HCT116 (cell line): ENCODE measurements at regions not wholly inside any gene's neighbourhood (a gene's known extent, or its start where the extent isn't known, plus 50 kb on each side); places are given as distances from the start of the nearest gene placed in this dataset.

Experiments
- ATAC-seq: fragments of 200-7000 bp; cut with Tn5 transposase; 2 replicates; pipeline ENCODE4 v1.9.1; 2020; ENCODE audit warnings: mild to moderate bottlenecking, moderate library complexity
- BruUV-seq: library from RNA; stranded (reverse); fragments of 400-500 nt; replicated peaks from 2 replicates; lab custom pipeline; 2021; lab: Mats Ljungman, UMichigan
- CTCF ChIA-PET: fragments of 300-600 bp; sonication (Branson Sonifier 250); formaldehyde crosslinking; loops from one replicate; lab custom pipeline; 2021; ENCODE audit warnings: antibody characterized with exemption; lab: Charles Lee
- POLR2A ChIA-PET: fragments of 300-600, 350-600 bp; sonication (Branson Sonifier 250); formaldehyde crosslinking; loops from one replicate; lab custom pipeline; 2021; ENCODE audit warnings: antibody characterized with exemption; lab: Charles Lee
- RAD21 ChIA-PET, 2 experiments: fragments of 300-600 bp; sonication (Branson Sonifier 250); formaldehyde crosslinking; loops; one replicate each; lab custom pipeline; 2023; ENCODE audit warnings: low total read pairs in 2 of 2; ENCODE audit not compliant: uncharacterized antibody in 2 of 2, unreplicated experiment in 2 of 2, low non-redundant PET in 1 of 2; lab: Charles Lee
- DNase-seq: peaks from one replicate; pipeline ENCODE4 v3.0.0-alpha.2; 2010; ENCODE audit warnings: low read depth, low spot score
- H2AFZ ChIP-seq: fragments of 200-600 bp; shearing (Covaris generic), sonication (generic); 2 replicates; pipeline ENCODE4 v1.6.1; 2017; ENCODE audit warnings: low read depth, mixed run types, mixed read lengths, antibody characterized with exemption, low read length; ENCODE audit not compliant: poor library complexity, severe bottlenecking
- H3K27ac ChIP-seq: 2 replicates; pipeline ENCODE4 v1.5.1; 2012; ENCODE audit warnings: low read depth, low read length
- H3K27me3 ChIP-seq: fragments of 200-600 bp; sonication (generic); 2 replicates; pipeline ENCODE4 v1.6.1; 2016; ENCODE audit warnings: mixed run types, low read length, mixed read lengths; ENCODE audit not compliant: insufficient read depth
- H3K36me3 ChIP-seq, 2 experiments: fragments of 200-500 bp in 1 of 2; fragments of 200-600 bp in 1 of 2; sonication (Bioruptor generic) in 1 of 2; sonication (generic) in 1 of 2; 2 replicates each; pipeline versions ENCODE4 v1.5.1 to v1.6.1; 2014 to 2016; ENCODE audit warnings: low read length in 2 of 2, inconsistent platforms in 1 of 2, mixed read lengths in 1 of 2, mixed run types in 1 of 2; ENCODE audit not compliant: insufficient read depth in 2 of 2, control insufficient read depth in 1 of 2
- H3K4me1 ChIP-seq, 2 experiments: fragments of 200-600 bp in 1 of 2; sonication (generic) in 1 of 2; 2 replicates each; pipeline versions ENCODE4 v1.5.1 to v1.6.1; 2012 to 2017; ENCODE audit warnings: low read length in 2 of 2, inconsistent platforms in 1 of 2, mild to moderate bottlenecking in 1 of 2, mixed read lengths in 1 of 2, mixed run types in 1 of 2, moderate library complexity in 1 of 2; ENCODE audit not compliant: insufficient read depth in 2 of 2, control insufficient read depth in 1 of 2
- H3K4me2 ChIP-seq: fragments of 200-600 bp; sonication (generic); 2 replicates; pipeline ENCODE4 v1.6.1; 2017; ENCODE audit warnings: mixed run types, low read length, mixed read lengths
- H3K4me3 ChIP-seq, 2 experiments: fragments of 200-600 bp in 1 of 2; sonication (generic) in 1 of 2; replicated peaks in 1 of 2; 2 replicates each; pipeline ENCODE4 v1.5.1; 2011 to 2016; ENCODE audit warnings: low read length in 2 of 2, control low read depth in 1 of 2, low read depth in 1 of 2, mild to moderate bottlenecking in 1 of 2, mixed read lengths in 1 of 2, mixed run types in 1 of 2
- H3K79me2 ChIP-seq: fragments of 200-600 bp; sonication (generic); 2 replicates; pipeline ENCODE4 v1.6.1; 2017; ENCODE audit warnings: mild to moderate bottlenecking, mixed run types, low read length, moderate library complexity, mixed read lengths; ENCODE audit not compliant: insufficient read depth
- H3K9ac ChIP-seq: fragments of 200-600 bp; sonication (generic); 2 replicates; pipeline ENCODE4 v1.6.1; 2016; ENCODE audit warnings: low read length, mixed read lengths
- H3K9me2 ChIP-seq: fragments of 200-600 bp; sonication (generic), shearing (Covaris generic); 2 replicates; pipeline ENCODE4 v1.6.1; 2017; ENCODE audit warnings: mixed run types, mild to moderate bottlenecking, moderate library complexity; ENCODE audit not compliant: insufficient read depth
- H3K9me3 ChIP-seq, 2 experiments: fragments of 200-500 bp in 1 of 2; fragments of 200-600 bp in 1 of 2; sonication (Bioruptor generic) in 1 of 2; sonication (generic) in 1 of 2; 2 replicates each; pipeline ENCODE4 v1.6.1; 2014 to 2017; ENCODE audit warnings: low read length in 2 of 2, mixed read lengths in 2 of 2, inconsistent platforms in 1 of 2, low read depth in 1 of 2, mild to moderate bottlenecking in 1 of 2, mixed run types in 1 of 2, moderate library complexity in 1 of 2; ENCODE audit not compliant: control insufficient read depth in 1 of 2, insufficient read depth in 1 of 2
- H4K20me1 ChIP-seq: fragments of 200-600 bp; sonication (generic), shearing (Covaris generic); 2 replicates; pipeline ENCODE4 v1.6.1; 2017; ENCODE audit warnings: mixed run types, mild to moderate bottlenecking, moderate library complexity; ENCODE audit not compliant: insufficient read depth
- ATF3 ChIP-seq: IDR thresholded peaks from 2 replicates; pipeline ENCODE4 v1.6.1; 2012
- CBX3 ChIP-seq: IDR thresholded peaks from 2 replicates; pipeline ENCODE4 v1.6.1; 2012; ENCODE audit warnings: low read depth
- CEBPB ChIP-seq: IDR thresholded peaks from 2 replicates; pipeline ENCODE4 v1.6.1; 2012; ENCODE audit warnings: low read depth
- CTCF ChIP-seq, 3 experiments: fragments of 200-600 bp in 1 of 3; sonication (generic) in 1 of 3; IDR thresholded peaks in 2 of 3; conservative IDR thresholded peaks in 1 of 3; 2 replicates each; pipeline ENCODE4 v1.5.1; 2012 to 2017; ENCODE audit warnings: low read depth in 2 of 3, low read length in 2 of 3, antibody characterized with exemption in 1 of 3, borderline replicate concordance in 1 of 3, control low read depth in 1 of 3, mild to moderate bottlenecking in 1 of 3, mixed read lengths in 1 of 3, mixed run types in 1 of 3, moderate library complexity in 1 of 3; ENCODE audit not compliant: insufficient read depth in 1 of 3
- EZH2 ChIP-seq: fragments of 200-600 bp; sonication (generic); IDR thresholded peaks from 2 replicates; pipeline ENCODE4 v1.6.1; 2017; ENCODE audit warnings: antibody characterized with exemption, mixed run types
- JUND ChIP-seq: IDR thresholded peaks from 2 replicates; pipeline ENCODE4 v1.6.1; 2012
- MAX ChIP-seq: IDR thresholded peaks from 2 replicates; pipeline ENCODE4 v1.6.1; 2012
- POLR2A ChIP-seq: IDR thresholded peaks from 2 replicates; pipeline ENCODE4 v1.7.0; 2011; ENCODE audit warnings: borderline replicate concordance; ENCODE audit not compliant: insufficient read depth, insufficient read length; ENCODE audit errors: extremely low read depth
- POLR2AphosphoS5 ChIP-seq: IDR thresholded peaks from 2 replicates; pipeline ENCODE4 v1.6.1; 2011; ENCODE audit warnings: mild to moderate bottlenecking, low read depth, low read length, moderate library complexity
- REST ChIP-seq: IDR thresholded peaks from 2 replicates; pipeline ENCODE4 v1.6.1; 2012; ENCODE audit warnings: low read depth
- SIN3A ChIP-seq: IDR thresholded peaks from 2 replicates; pipeline ENCODE4 v1.6.1; 2012; ENCODE audit warnings: low read depth
- SP1 ChIP-seq: IDR thresholded peaks from 2 replicates; pipeline ENCODE4 v1.6.1; 2012; ENCODE audit warnings: low read depth
- SRF ChIP-seq: IDR thresholded peaks from 2 replicates; pipeline ENCODE4 v1.6.1; 2012; ENCODE audit warnings: low read depth
- YY1 ChIP-seq: IDR thresholded peaks from 2 replicates; pipeline ENCODE4 v1.6.1; 2011; ENCODE audit warnings: low read length, low read depth, moderate library complexity, mild to moderate bottlenecking; ENCODE audit not compliant: insufficient replicate concordance; ENCODE audit errors: extremely low read depth
- ZNF274 ChIP-seq: fragments of 200-500 bp; sonication (Bioruptor generic); IDR thresholded peaks from 2 replicates; pipeline ENCODE4 v1.6.1; 2014; ENCODE audit warnings: mild to moderate bottlenecking, low read depth, low read length, inconsistent platforms
- intact Hi-C: fragments of 100-400 bp; cut with micrococcal nuclease; formaldehyde crosslinking; loops from 2 replicates; pipeline ENCODE4 v1.10.0; 2022

- CTCF ChIA-PET, result no interaction called here
- no peaks in the 10 kb centered on the region for H3K36me3 ChIP-seq
- no peak overlapping the region for H3K27ac ChIP-seq
- RAD21 ChIA-PET, result no interaction called here
- no peak overlapping the region for H3K4me3 ChIP-seq
- H3K9ac ChIP-seq, result no peak overlapping the region
- intact Hi-C loops, result no loop called here
- no peaks in the 10 kb centered on the region for H3K79me2 ChIP-seq
- DNase-seq (no peak), ATAC-seq (no peak)
- H3K4me1 ChIP-seq, result peaks cover 16 to 24% of the 10 kb centered on the region in 2 experiments
- no peaks in the 10 kb centered on the region for H4K20me1 ChIP-seq
- TF ChIP-seq REST, result no peak
- H3K9me3 ChIP-seq, result no peaks in the 10 kb centered on the region
- no peaks in the 10 kb centered on the region for H3K27me3 ChIP-seq
- POLR2A ChIA-PET, result no interaction called here
- H3K9me2 ChIP-seq, result no peaks in the 10 kb centered on the region
- no peak overlapping the region for H2AFZ ChIP-seq
- BruUV-seq, result no TSS peak
- no peak overlapping the region for H3K4me2 ChIP-seq
Measured at GRCh38 chr17:5840811-5841446, 229.2 kb upstream of the WSCD1 start.

GRCh38 chr17:5841862-5842261, 228.3 kb upstream of the WSCD1 start:
- peaks cover 11 to 15% of the 10 kb centered on the region in 2 experiments for H3K4me1 ChIP-seq
- TF ChIP-seq CTCF (IDR thresholded peaks at IDR 0.05 in 2 of 3, conservative IDR thresholded peaks at IDR 0.05 in 1 of 3; ENCODE audit: borderline replicate concordance in 1 of 3, insufficient read depth in 1 of 3, low read depth in 2 of 3, low read length in 2 of 3) (no peak), SRF (no peak), JUND (no peak), EZH2 (no peak), POLR2A (no peak), YY1 (no peak), CEBPB (no peak), CBX3 (no peak), SP1 (no peak), SIN3A (no peak), ATF3 (no peak), MAX (no peak), POLR2AphosphoS5 (no peak), ZNF274 (no peak)
- H3K4me2 ChIP-seq, result no peak overlapping the region
- no peak overlapping the region for H3K27ac ChIP-seq
- ATAC-seq, result no peak
- H3K36me3 ChIP-seq, result no peaks in the 10 kb centered on the region
- no peaks in the 10 kb centered on the region for H4K20me1 ChIP-seq
- H2AFZ ChIP-seq, result no peak overlapping the region
- POLR2A ChIA-PET, result no interaction called here
- H3K79me2 ChIP-seq, result no peaks in the 10 kb centered on the region
- no peaks in the 10 kb centered on the region for H3K9me2 ChIP-seq
- no TSS peak for BruUV-seq
- CTCF ChIA-PET, result no interaction called here
- RAD21 ChIA-PET, result no interaction called here
- H3K9ac ChIP-seq, result no peak overlapping the region
- intact Hi-C loops, result no loop called here
- DNase-seq, result no peak
- no peaks in the 10 kb centered on the region for H3K9me3 ChIP-seq
- H3K4me3 ChIP-seq, result no peak overlapping the region
- H3K27me3 ChIP-seq, result no peaks in the 10 kb centered on the region
